ENCODE measurements at regions not wholly inside any gene's neighbourhood (a gene's known extent, or its start where the extent isn't known, plus 50 kb on each side); places are given as distances from the start of the nearest gene placed in this dataset.

DNA sequence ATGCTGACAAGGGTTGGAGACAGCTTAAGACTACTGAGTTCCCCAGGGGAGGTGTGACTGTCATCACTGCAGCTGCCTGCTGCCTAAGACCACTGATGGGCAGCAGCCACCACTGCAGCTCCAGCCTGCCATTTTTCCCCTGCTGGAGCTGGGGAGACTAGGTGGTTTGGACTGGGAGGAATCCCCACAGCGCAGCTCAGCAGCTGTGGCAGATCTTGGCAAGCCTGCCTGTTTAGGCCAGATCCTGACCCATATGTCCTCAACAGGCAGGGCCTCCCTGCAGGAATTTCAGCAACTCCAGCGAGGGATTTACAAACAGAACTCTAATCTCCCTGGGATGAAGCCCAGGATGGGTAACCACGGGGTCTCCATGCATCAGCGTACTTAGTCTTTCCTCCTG, 356.4 kb upstream of the TOM1L1 start:
- Histone ChIP-seq H3K9me3 (no peaks in the 10 kb centered on the region), H3K27ac (no peak overlapping the region), H3K27me3 (no peaks in the 10 kb centered on the region), H3K4me3 (no peak overlapping the region), H3K4me1 (no peaks in the 10 kb centered on the region), H3K36me3 (no peaks in the 10 kb centered on the region)
- intact Hi-C loops (cut with DNase I) = no loop called here
- no peak for TF ChIP-seq CTCF (IDR thresholded peaks at IDR 0.05)
- no peak for ATAC-seq
- DNase-seq = no peak
- FAIRE-seq = no peak
- 63 to 68% methylated on average over 4 of the region's 4 CpGs for WGBS, 2 donors

DNA sequence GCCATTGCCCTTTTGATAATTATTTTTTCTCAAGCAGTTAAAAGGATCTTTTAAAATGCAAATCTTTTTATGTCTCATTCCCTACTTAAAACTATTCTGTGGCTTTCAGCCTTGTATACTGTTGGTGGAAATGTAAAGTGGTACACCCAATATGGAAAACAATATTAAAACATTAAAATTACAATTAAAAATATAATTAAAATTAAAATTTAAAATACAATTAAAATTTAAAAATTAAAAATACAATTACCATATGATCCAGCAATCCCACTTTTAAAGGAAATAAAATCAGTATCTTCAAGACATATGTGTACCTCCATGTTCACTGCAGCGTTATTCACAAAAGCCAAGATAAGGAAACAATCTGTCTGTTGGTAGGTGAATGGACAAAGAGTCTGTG, 340.8 kb upstream of the TOM1L1 start:
- no peak for TF ChIP-seq CTCF (IDR thresholded peaks at IDR 0.05)
- WGBS, 2 donors = 81 to 86% methylated on average over 1 of the region's 1 CpG

GRCh38 chr17:54608634-54609155, 292.0 kb upstream of the TOM1L1 start:
- WGBS, 2 donors = 21 to 36% methylated on average over 1 of the region's 1 CpG
- no peaks in the 10 kb centered on the region for H3K36me3 ChIP-seq
- no peaks in the 10 kb centered on the region for H3K27me3 ChIP-seq
- H3K4me1 ChIP-seq = no peaks in the 10 kb centered on the region
- TF ChIP-seq CTCF (IDR thresholded peaks at IDR 0.05) = no peak
- H3K9me3 ChIP-seq = no peaks in the 10 kb centered on the region
- intact Hi-C loops (cut with DNase I) = no loop called here
- no peak overlapping the region for H3K27ac ChIP-seq
- ATAC-seq (no peak), DNase-seq (no peak), FAIRE-seq (no peak)
- H3K4me3 ChIP-seq = no peak overlapping the region

More for the DNA sequence above, 340.8 kb upstream of the TOM1L1 start:
- no peaks in the 10 kb centered on the region for H3K36me3 ChIP-seq
- H3K27ac ChIP-seq = no peak overlapping the region
- H3K9me3 ChIP-seq = no peaks in the 10 kb centered on the region
- no peak overlapping the region for H3K4me3 ChIP-seq
- DNase-seq = no peak
- H3K4me1 ChIP-seq = no peaks in the 10 kb centered on the region
- FAIRE-seq = no peak
- ATAC-seq = no peak
- no peaks in the 10 kb centered on the region for H3K27me3 ChIP-seq
- intact Hi-C loops (cut with DNase I) = no loop called here

DNA sequence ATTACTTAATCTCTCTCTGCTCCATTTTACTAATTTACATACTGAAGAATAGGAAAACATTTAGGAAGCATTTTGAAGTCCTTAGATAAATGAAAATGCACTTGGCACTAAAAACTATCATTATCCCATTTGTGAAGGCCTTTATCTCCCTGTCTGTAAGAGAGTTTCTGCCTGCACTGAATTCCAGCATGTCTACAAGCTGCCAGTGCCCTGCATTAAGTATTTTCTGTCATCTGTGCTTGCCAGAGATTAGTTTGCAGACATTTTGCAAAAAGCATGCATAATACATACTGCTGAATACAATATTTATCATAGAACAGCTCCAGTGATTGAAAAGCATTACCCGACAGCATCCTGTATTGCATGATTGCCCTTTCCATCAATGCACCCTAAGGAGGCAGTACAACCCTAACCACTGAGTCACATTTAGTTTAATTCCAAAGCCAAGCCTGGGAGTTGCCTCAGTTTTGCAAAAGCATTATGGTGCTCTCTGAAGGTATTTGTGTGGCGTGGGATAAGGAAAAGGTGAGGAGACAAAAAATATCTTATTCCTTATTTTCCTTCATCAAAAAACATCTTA, 280.2 kb upstream of the TOM1L1 start:
- H3K4me3 ChIP-seq = no peak overlapping the region
- intact Hi-C loops (cut with DNase I) = no loop called here
- no peaks in the 10 kb centered on the region for H3K4me1 ChIP-seq
- DNase-seq (no peak), ATAC-seq (no peak), FAIRE-seq (no peak)
- no peaks in the 10 kb centered on the region for H3K36me3 ChIP-seq
- TF ChIP-seq CTCF (IDR thresholded peaks at IDR 0.05) = no peak
- H3K9me3 ChIP-seq = no peaks in the 10 kb centered on the region
- 62 to 70% methylated on average over 2 of the region's 2 CpGs for WGBS, 2 donors
- no peaks in the 10 kb centered on the region for H3K27me3 ChIP-seq
- no peak overlapping the region for H3K27ac ChIP-seq

- Histone ChIP-seq H3K4me3 (no peak overlapping the region), H3K27me3 (no peaks in the 10 kb centered on the region), H3K9me3 (no peaks in the 10 kb centered on the region), H3K36me3 (no peaks in the 10 kb centered on the region), H3K27ac (no peak overlapping the region), H3K4me1 (no peaks in the 10 kb centered on the region)
- DNase-seq (no peak), FAIRE-seq (no peak), ATAC-seq (no peak)
- no peak for TF ChIP-seq CTCF (IDR thresholded peaks at IDR 0.05)
- WGBS, 2 donors = 58 to 72% methylated on average over 6 of the region's 6 CpGs
- intact Hi-C loops (cut with DNase I) = no loop called here
These were observed 276.9 kb upstream of the TOM1L1 start for GRCh38 chr17:54623746-54624145.

Measured in pancreas (tissue), 10 donors.